ENCODE measurements at regions not wholly inside any gene's neighbourhood (a gene's known extent, or its start where the extent isn't known, plus 50 kb on each side); places are given as distances from the start of the nearest gene placed in this dataset.
A peak's percentile ranks its signal among the peaks of the same experiment; 100 is the strongest.

DNA sequence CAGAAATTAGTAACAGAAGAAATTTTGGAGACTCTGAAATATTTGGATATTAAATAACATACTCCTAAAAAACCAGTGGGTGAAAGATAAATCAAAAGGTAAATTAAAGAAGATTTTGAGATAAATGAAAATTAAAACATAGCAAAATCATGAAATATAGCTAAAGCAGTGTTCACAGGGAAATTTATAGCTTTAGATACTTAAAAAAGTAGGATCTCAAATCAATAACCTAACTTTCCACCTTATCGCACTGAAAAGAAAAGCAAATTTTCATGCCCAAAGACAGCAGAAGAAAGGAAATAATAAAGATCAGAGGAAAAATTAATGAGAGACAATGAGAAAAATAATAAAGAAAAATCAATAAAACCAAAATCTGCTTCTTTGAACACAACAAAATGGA is 135.1 kb upstream of the KLF7 start:
- ChIA-PET POLR2A (no interaction called here), CTCF (no interaction called here)
- no peak overlapping the region for H3K27ac Mint-ChIP-seq
- no peak overlapping the region for H3K4me3 Mint-ChIP-seq
- peaks cover 2% of the 10 kb centered on the region for H3K9me3 Mint-ChIP-seq
- intact Hi-C loops (cut with micrococcal nuclease) = no loop called here
- no peaks in the 10 kb centered on the region for H3K36me3 Mint-ChIP-seq (ENCODE audit: low read depth)
- H3K27me3 Mint-ChIP-seq = no peaks in the 10 kb centered on the region
- H3K4me1 Mint-ChIP-seq (ENCODE audit: low read depth) = no peaks in the 10 kb centered on the region
- no peak for DNase-seq
- TF ChIP-seq, protein P1, sequence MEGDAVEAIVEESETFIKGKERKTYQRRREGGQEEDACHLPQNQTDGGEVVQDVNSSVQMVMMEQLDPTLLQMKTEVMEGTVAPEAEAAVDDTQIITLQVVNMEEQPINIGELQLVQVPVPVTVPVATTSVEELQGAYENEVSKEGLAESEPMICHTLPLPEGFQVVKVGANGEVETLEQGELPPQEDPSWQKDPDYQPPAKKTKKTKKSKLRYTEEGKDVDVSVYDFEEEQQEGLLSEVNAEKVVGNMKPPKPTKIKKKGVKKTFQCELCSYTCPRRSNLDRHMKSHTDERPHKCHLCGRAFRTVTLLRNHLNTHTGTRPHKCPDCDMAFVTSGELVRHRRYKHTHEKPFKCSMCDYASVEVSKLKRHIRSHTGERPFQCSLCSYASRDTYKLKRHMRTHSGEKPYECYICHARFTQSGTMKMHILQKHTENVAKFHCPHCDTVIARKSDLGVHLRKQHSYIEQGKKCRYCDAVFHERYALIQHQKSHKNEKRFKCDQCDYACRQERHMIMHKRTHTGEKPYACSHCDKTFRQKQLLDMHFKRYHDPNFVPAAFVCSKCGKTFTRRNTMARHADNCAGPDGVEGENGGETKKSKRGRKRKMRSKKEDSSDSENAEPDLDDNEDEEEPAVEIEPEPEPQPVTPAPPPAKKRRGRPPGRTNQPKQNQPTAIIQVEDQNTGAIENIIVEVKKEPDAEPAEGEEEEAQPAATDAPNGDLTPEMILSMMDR (IDR thresholded peaks at IDR 0.05) = no peak
- no peak for ATAC-seq

DNA sequence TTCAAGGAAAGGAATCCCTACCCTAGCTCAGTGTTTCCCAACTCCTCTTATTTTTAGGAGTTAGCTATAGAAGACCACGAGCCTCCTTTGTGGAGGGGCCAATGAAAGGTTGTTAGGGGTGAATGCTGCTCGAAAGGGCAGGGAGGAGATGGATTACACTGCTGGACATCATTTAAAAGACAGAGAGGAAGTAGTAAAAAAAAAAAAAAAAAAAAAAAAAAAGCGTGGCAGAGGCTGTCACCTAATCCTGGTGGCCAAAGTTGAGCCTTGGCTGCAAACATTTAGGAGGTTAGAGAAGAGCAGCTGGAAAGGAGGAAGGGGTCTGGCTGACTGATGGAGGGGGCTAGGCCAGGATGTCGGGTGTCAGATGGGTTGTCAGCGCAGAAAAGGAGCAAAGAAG is 139.0 kb upstream of the KLF7 start:
- CTCF ChIA-PET = no interaction called here

DNA sequence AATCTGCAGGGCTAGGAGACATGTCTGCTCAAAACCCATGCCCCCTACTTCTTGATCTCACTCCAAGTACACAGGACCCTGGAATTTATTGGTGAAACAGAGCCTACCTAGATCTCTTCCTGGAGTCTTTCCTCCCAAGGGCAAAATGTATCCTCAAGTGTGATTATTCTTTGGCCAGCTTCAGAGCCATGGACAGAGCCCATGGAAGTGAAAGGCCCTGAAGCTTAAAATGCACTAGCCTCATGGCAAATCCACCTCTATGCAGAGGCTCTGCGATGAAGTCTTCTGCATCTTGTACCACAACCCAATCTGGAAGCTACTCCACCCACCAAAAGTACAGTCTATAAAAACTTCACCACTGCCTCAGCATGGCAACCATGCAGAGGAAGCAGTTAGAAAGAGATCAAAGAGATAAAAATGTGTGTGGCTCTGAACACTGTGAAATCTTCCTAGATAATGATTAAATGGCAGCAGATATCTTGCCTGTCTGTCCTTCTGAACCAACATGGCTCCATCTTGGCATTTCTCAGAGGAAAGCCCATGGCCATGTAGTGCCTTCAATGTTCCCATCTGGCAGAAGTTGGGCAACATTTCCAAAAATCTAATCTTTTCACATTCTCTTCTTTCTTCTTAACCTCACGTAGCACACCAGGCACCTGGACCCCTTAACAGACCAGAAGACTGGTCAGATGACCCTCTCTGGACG is 142.9 kb upstream of the KLF7 start:
- H3K9me3 Mint-ChIP-seq = no peaks in the 10 kb centered on the region
- TF ChIP-seq, protein P1 (IDR thresholded peaks at IDR 0.05) = no peak
- ATAC-seq (no peak), DNase-seq (no peak)
- no peak overlapping the region for H3K4me3 Mint-ChIP-seq
- no peaks in the 10 kb centered on the region for H3K27me3 Mint-ChIP-seq
- CTCF ChIA-PET = no interaction called here
- peaks cover 16% of the 10 kb centered on the region for H3K4me1 Mint-ChIP-seq (ENCODE audit: low read depth)
- no peaks in the 10 kb centered on the region for H3K36me3 Mint-ChIP-seq (ENCODE audit: low read depth)
- POLR2A ChIA-PET = no interaction called here
- no peak overlapping the region for H3K27ac Mint-ChIP-seq
- intact Hi-C loops (cut with micrococcal nuclease) = no loop called here

More for the DNA sequence above, 139.0 kb upstream of the KLF7 start:
- H3K4me1 Mint-ChIP-seq (ENCODE audit: low read depth) = peaks cover 4% of the 10 kb centered on the region
- no peak for ATAC-seq
- H3K4me3 Mint-ChIP-seq = no peak overlapping the region
- POLR2A ChIA-PET = no interaction called here
- DNase-seq = no peak
- no peaks in the 10 kb centered on the region for H3K27me3 Mint-ChIP-seq
- H3K9me3 Mint-ChIP-seq = peaks cover 2% of the 10 kb centered on the region
- intact Hi-C loops (cut with micrococcal nuclease) = no loop called here
- no peaks in the 10 kb centered on the region for H3K36me3 Mint-ChIP-seq (ENCODE audit: low read depth)
- TF ChIP-seq, protein P1 (IDR thresholded peaks at IDR 0.05) = no peak
- no peak overlapping the region for H3K27ac Mint-ChIP-seq

DNA sequence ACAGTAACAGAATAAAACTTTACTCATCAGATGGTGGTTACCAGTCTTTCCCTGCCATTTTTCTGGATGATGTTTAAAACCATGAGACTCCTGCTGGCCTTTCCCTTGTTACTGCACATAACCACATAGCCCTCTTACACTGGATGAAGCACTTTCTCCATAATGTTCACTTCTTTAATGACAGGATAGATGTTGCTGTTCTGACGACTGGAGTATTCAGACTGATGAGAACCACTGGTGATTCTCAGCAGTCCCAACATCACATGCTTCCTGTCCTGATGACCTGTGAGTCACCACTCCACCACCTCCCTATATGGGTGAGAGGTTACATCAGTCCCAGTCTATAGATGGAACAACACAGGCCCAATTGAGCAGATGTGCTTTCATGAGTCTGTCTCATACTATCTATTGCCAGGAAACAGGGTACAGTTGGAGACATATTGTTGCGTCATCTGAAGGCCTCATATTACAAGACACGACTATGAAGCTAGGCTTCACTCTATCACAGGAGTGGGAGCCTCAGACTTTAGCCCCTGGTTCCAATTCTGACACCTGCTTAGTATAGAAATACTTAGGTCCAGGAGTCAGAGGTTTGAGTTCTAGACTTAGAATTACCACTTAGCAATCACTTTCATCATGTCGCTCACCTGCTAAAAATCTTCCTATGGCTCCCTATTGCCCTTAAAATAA is 145.7 kb upstream of the KLF7 start:
- POLR2A ChIA-PET = interaction anchor here (0.6 kb wide), 1 partner anchor 80 kb away, joined by 3 read pairs; no protein-coding TSS in a partner anchor
- H3K9me3 Mint-ChIP-seq = no peaks in the 10 kb centered on the region
- TF ChIP-seq, protein P1 (IDR thresholded peaks at IDR 0.05) = no peak
- peak; percentile 96 for ATAC-seq
- H3K4me1 Mint-ChIP-seq (ENCODE audit: low read depth) = peaks cover 16% of the 10 kb centered on the region
- no peak overlapping the region for H3K4me3 Mint-ChIP-seq
- peak overlapping the region; percentile 77 for H3K27ac Mint-ChIP-seq
- intact Hi-C loops (cut with micrococcal nuclease) = no loop called here
- CTCF ChIA-PET = interaction anchor here (1.3 kb wide), 1 partner anchor 162 kb away, joined by 5 read pairs; no protein-coding TSS in a partner anchor
- peak; percentile 65 for DNase-seq
- no peaks in the 10 kb centered on the region for H3K27me3 Mint-ChIP-seq
- no peaks in the 10 kb centered on the region for H3K36me3 Mint-ChIP-seq (ENCODE audit: low read depth)

DNA sequence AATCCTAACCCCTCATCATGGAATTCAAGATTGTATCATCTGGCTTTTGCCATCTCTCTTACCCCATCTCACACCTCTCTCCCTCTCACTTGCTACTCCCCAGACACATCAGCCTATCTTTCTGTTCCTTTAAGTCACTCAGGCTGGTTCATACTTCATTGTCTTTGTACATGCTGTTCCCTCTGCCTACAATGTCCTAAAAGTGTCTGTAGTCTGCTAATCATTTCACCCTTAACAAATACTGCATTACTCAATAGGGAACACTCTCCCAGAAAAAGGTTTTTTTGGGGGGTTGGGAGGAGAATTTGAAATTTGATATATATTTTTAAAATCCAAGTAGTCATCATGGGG is 146.2 kb upstream of the KLF7 start:
- DNase-seq (no peak), ATAC-seq (no peak)
- Mint-ChIP-seq H3K27ac (peak overlapping the region; percentile 77), H3K4me3 (no peak overlapping the region), H3K9me3 (no peaks in the 10 kb centered on the region), H3K4me1 (ENCODE audit: low read depth) (peaks cover 16% of the 10 kb centered on the region), H3K36me3 (ENCODE audit: low read depth) (no peaks in the 10 kb centered on the region), H3K27me3 (no peaks in the 10 kb centered on the region)
- TF ChIP-seq, protein P1 (IDR thresholded peaks at IDR 0.05) = no peak
- POLR2A ChIA-PET = interaction anchor here (0.6 kb wide), 1 partner anchor 81 kb away, joined by 3 read pairs; no protein-coding TSS in a partner anchor
- intact Hi-C loops (cut with micrococcal nuclease) = no loop called here
- CTCF ChIA-PET = interaction anchor here (1.3 kb wide), 1 partner anchor 161 kb away, joined by 5 read pairs; no protein-coding TSS in a partner anchor

Data from activated CD8-positive, alpha-beta T cell treated with anti-CD3 and anti-CD28 coated beads for 36 hours (primary cell).